ENCODE measurements at regions not wholly inside any gene's neighbourhood (a gene's known extent, or its start where the extent isn't known, plus 50 kb on each side); places are given as distances from the start of the nearest gene placed in this dataset.

DNA sequence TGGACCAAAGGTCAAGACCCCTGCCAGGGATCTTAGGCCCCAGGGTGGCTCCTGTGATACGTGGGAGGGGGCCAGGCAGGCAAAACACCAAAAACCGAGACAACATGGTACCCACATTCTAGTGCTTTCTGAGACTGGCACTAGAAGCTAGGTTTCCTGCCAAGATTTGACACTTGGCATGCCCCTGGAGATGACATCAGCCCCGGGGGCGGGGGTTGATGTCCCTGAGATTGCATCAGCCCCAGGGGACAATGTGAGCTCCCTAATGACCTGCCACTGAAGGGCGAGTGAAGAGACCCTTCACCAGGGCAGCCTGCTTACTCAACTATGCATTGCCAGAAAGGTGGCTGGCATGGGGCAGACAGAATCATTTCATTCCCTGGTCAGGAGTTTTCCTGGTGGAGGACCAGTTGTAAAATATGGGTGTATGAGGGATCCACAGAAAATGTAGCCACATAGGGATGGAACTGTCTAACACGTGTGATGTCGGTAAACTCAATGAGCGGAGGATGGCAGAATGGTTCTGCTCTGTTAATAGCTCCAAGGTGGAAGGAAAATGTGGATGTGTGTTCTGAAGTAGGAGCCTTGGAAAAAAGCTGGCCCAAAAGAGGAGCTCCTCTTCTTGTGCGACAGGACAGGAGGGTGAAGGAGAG is 219.7 kb downstream of the UNC5CL start:
- Histone ChIP-seq H3K36me3 (ENCODE audit: control insufficient read depth, low read length) (no peaks in the 10 kb centered on the region), H3K4me1 (ENCODE audit: control insufficient read depth, low read length) (no peaks in the 10 kb centered on the region), H4K20me1 (ENCODE audit: control insufficient read depth, insufficient read depth, low read depth, low read length) (no peaks in the 10 kb centered on the region), H3K27me3 (ENCODE audit: control insufficient read depth, low read length) (peaks cover 11% of the 10 kb centered on the region), H3K9me3 (ENCODE audit: control insufficient read depth, insufficient read depth, low read length) (no peaks in the 10 kb centered on the region), H3K27ac (ENCODE audit: low read depth, low read length) (no peak overlapping the region), H3K4me3 (ENCODE audit: low read length) (no peak overlapping the region), H3F3A (ENCODE audit: control insufficient read depth, insufficient read depth) (no peaks in the 10 kb centered on the region), H3K79me2 (ENCODE audit: control insufficient read depth, low read length) (no peaks in the 10 kb centered on the region), H3K4me2 (ENCODE audit: low read length) (no peak overlapping the region), H3K9me2 (replicated peaks; ENCODE audit: control insufficient read depth, low read length) (no peaks in the 10 kb centered on the region)
- no peak for TF ChIP-seq EZH2phosphoT487 (IDR thresholded peaks at IDR 0.05; ENCODE audit: borderline replicate concordance, low read length)
- TF ChIP-seq, protein P1, sequence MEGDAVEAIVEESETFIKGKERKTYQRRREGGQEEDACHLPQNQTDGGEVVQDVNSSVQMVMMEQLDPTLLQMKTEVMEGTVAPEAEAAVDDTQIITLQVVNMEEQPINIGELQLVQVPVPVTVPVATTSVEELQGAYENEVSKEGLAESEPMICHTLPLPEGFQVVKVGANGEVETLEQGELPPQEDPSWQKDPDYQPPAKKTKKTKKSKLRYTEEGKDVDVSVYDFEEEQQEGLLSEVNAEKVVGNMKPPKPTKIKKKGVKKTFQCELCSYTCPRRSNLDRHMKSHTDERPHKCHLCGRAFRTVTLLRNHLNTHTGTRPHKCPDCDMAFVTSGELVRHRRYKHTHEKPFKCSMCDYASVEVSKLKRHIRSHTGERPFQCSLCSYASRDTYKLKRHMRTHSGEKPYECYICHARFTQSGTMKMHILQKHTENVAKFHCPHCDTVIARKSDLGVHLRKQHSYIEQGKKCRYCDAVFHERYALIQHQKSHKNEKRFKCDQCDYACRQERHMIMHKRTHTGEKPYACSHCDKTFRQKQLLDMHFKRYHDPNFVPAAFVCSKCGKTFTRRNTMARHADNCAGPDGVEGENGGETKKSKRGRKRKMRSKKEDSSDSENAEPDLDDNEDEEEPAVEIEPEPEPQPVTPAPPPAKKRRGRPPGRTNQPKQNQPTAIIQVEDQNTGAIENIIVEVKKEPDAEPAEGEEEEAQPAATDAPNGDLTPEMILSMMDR (IDR thresholded peaks at IDR 0.05; ENCODE audit: low read depth, low read length, poor library complexity, severe bottlenecking), result no peak

GRCh38 chr6:40817369-40817768 is 221.7 kb downstream of the UNC5CL start:
- no peak overlapping the region for H3K4me2 ChIP-seq (ENCODE audit: low read length)
- no peaks in the 10 kb centered on the region for H3K9me2 ChIP-seq (replicated peaks; ENCODE audit: control insufficient read depth, low read length)
- no peak overlapping the region for H3K27ac ChIP-seq (ENCODE audit: low read depth, low read length)
- H4K20me1 ChIP-seq (ENCODE audit: control insufficient read depth, insufficient read depth, low read depth, low read length), result no peaks in the 10 kb centered on the region
- H3K4me3 ChIP-seq (ENCODE audit: low read length), result no peak overlapping the region
- H3F3A ChIP-seq (ENCODE audit: control insufficient read depth, insufficient read depth), result no peaks in the 10 kb centered on the region
- H3K27me3 ChIP-seq (ENCODE audit: control insufficient read depth, low read length), result peaks cover 6% of the 10 kb centered on the region
- TF ChIP-seq, protein P1 (IDR thresholded peaks at IDR 0.05; ENCODE audit: low read depth, low read length, poor library complexity, severe bottlenecking), result no peak
- TF ChIP-seq EZH2phosphoT487 (IDR thresholded peaks at IDR 0.05; ENCODE audit: borderline replicate concordance, low read length), result no peak
- no peaks in the 10 kb centered on the region for H3K4me1 ChIP-seq (ENCODE audit: control insufficient read depth, low read length)
- no peaks in the 10 kb centered on the region for H3K36me3 ChIP-seq (ENCODE audit: control insufficient read depth, low read length)
- no peaks in the 10 kb centered on the region for H3K79me2 ChIP-seq (ENCODE audit: control insufficient read depth, low read length)
- H3K9me3 ChIP-seq (ENCODE audit: control insufficient read depth, insufficient read depth, low read length), result no peaks in the 10 kb centered on the region

DNA sequence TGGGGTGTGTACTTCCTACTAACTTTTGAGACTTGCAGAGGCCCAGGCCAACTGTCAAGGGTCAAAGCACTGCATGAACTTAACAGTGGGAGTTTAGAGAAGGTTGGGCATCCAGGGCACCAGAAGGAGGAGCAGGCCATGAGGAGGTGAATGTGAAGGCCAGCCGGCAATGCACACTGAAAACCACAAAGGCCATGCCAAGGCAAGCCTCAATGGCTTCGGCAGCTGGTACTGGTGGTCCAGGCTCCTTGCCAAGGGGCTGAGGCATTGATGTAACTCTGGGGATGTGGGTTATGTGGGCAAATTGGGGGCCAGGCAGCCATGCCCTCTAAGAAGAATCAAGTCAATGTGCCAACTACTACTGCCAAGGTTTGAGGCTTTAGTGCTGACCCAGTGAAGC is 222.4 kb downstream of the UNC5CL start:
- Histone ChIP-seq H3K4me3 (ENCODE audit: low read length) (no peak overlapping the region), H3F3A (ENCODE audit: control insufficient read depth, insufficient read depth) (no peaks in the 10 kb centered on the region), H3K36me3 (ENCODE audit: control insufficient read depth, low read length) (no peaks in the 10 kb centered on the region), H3K27ac (ENCODE audit: low read depth, low read length) (no peak overlapping the region), H4K20me1 (ENCODE audit: control insufficient read depth, insufficient read depth, low read depth, low read length) (no peaks in the 10 kb centered on the region), H3K27me3 (ENCODE audit: control insufficient read depth, low read length) (0 out of 2 replicates have a peak, but pooled peaks cover 5% of the 10 kb centered on the region), H3K9me2 (replicated peaks; ENCODE audit: control insufficient read depth, low read length) (no peaks in the 10 kb centered on the region), H3K79me2 (ENCODE audit: control insufficient read depth, low read length) (no peaks in the 10 kb centered on the region), H3K9me3 (ENCODE audit: control insufficient read depth, insufficient read depth, low read length) (no peaks in the 10 kb centered on the region), H3K4me1 (ENCODE audit: control insufficient read depth, low read length) (no peaks in the 10 kb centered on the region), H3K4me2 (ENCODE audit: low read length) (no peak overlapping the region)
- TF ChIP-seq EZH2phosphoT487 (IDR thresholded peaks at IDR 0.05; ENCODE audit: borderline replicate concordance, low read length), result no peak
- TF ChIP-seq, protein P1 (IDR thresholded peaks at IDR 0.05; ENCODE audit: low read depth, low read length, poor library complexity, severe bottlenecking), result no peak

Measured in DOHH2 (cell line).